Stimulated activated memory B cell treated with anti-CD40 and anti-IgM and Interleukin-4, amounts not matched to agents 10 μg/mL and 1 μg/mL and 100 μg/mL, for 72 hours (primary cell): ENCODE measurements at regions not wholly inside any gene's neighbourhood (a gene's known extent, or its start where the extent isn't known, plus 50 kb on each side); places are given as distances from the start of the nearest gene placed in this dataset.

Experiments used
- ATAC-seq: fragments of 150-1000 bp; cut with Tn5 transposase; 2 replicates; pipeline ENCODE4 v1.10.0; 2021
- H3K27ac Mint-ChIP-seq: one replicate; pipeline ENCODE4 v1.8.0; 2022; ENCODE audit warnings: mild to moderate bottlenecking, mixed read lengths
- H3K27me3 Mint-ChIP-seq: one replicate; pipeline ENCODE4 v1.8.0; 2022; ENCODE audit warnings: mixed read lengths
- H3K36me3 Mint-ChIP-seq: one replicate; pipeline ENCODE4 v1.8.0; 2022; ENCODE audit warnings: mixed read lengths
- H3K4me1 Mint-ChIP-seq: one replicate; pipeline ENCODE4 v1.8.0; 2022; ENCODE audit warnings: mixed read lengths
- H3K4me3 Mint-ChIP-seq: one replicate; pipeline ENCODE4 v1.8.0; 2022; ENCODE audit warnings: mild to moderate bottlenecking, moderate library complexity, mixed read lengths
- H3K9me3 Mint-ChIP-seq: one replicate; pipeline ENCODE4 v1.8.0; 2022; ENCODE audit warnings: mixed read lengths

DNA sequence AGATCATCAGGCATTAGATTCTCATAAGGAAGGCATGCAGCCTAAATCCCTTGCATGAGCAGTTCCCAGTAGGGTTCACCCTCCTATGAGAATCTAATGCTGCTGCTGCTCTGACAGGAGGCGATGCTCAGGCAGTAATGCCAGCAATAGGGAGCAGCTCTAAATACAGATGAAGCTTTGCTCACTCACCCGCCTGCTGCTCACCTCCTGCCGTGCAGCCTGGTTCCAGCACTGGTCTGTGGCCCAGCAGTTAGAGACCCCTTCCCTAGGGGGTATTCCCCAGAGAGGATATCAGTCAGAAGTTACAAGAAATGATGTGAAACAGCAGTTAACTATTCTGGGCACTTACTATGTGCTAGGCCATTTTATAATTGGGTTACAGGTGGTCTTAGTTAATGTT is 226.0 kb downstream of the KCNJ3 start:
- no peak overlapping the region for H3K27ac Mint-ChIP-seq
- H3K36me3 Mint-ChIP-seq, result no peaks in the 10 kb centered on the region
- no peak for ATAC-seq
- no peak overlapping the region for H3K4me3 Mint-ChIP-seq
- H3K9me3 Mint-ChIP-seq, result no peaks in the 10 kb centered on the region
- H3K27me3 Mint-ChIP-seq, result no peaks in the 10 kb centered on the region
- H3K4me1 Mint-ChIP-seq, result no peaks in the 10 kb centered on the region

DNA sequence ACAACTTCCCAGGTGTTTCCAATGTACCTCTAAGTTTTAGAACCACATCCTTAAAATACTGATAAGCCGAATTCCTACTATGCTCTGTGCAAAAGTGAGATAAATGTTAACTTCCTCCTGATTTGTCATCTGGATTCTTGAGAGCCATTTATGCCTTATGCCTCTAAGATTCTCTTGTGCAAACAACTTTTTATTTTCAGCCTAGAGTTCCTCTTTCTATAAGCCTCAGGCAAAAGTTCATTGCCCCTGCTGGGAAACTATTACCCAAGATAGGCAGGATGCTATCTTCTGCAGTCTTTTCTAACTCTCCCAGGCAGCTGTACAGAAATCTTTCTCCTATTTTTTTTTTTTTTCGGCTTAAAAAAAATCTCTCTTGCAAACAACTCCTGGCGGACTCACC is 216.1 kb downstream of the KCNJ3 start:
- Mint-ChIP-seq H3K27ac (no peak overlapping the region), H3K4me1 (no peaks in the 10 kb centered on the region), H3K27me3 (no peaks in the 10 kb centered on the region), H3K4me3 (no peak overlapping the region), H3K9me3 (no peaks in the 10 kb centered on the region), H3K36me3 (no peaks in the 10 kb centered on the region)
- no peak for ATAC-seq

DNA sequence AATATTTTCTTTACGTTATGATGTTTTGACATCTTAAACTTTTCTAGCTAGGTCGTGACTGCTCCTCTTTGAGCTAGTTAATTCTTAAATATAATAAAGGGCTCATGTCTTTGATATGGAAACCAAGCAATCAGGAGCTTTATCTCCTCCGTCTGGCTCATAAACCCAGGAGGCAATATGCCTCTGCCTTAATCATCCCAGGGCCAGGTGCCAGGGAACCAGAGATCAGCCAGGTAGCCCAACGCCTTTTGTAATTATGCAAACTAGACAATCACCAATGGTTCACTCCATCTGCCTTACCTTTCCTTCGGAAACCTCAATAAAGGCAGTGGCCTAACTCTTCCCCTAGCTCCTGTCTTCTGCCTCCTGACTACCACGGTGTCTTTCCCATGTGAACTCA is 213.7 kb downstream of the KCNJ3 start:
- Mint-ChIP-seq H3K4me3 (no peak overlapping the region), H3K27ac (no peak overlapping the region), H3K27me3 (no peaks in the 10 kb centered on the region), H3K9me3 (peaks cover 3% of the 10 kb centered on the region), H3K4me1 (no peaks in the 10 kb centered on the region), H3K36me3 (no peaks in the 10 kb centered on the region)
- ATAC-seq, result no peak

DNA sequence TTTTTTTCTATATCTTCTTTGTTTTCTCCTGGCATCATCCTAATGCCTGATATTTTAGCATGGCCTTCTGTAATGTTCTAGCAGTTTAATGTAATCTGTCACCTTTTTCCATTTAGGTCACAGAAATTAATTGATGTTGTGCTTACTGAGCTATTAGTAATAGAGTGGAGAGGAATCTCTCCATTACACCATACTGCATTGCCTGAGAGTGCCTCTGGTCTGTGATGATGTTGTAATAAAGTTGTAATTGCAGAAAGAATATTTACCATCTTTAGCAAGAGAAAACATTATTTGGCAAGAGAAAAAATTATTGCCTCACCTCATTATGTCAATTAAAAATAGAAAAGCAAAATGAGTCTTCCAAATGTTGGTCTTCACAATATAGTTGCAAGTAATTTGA is 213.2 kb downstream of the KCNJ3 start:
- Mint-ChIP-seq H3K9me3 (peaks cover 3% of the 10 kb centered on the region), H3K36me3 (no peaks in the 10 kb centered on the region), H3K4me3 (no peak overlapping the region), H3K27ac (no peak overlapping the region), H3K4me1 (no peaks in the 10 kb centered on the region), H3K27me3 (no peaks in the 10 kb centered on the region)
- ATAC-seq, result no peak

DNA sequence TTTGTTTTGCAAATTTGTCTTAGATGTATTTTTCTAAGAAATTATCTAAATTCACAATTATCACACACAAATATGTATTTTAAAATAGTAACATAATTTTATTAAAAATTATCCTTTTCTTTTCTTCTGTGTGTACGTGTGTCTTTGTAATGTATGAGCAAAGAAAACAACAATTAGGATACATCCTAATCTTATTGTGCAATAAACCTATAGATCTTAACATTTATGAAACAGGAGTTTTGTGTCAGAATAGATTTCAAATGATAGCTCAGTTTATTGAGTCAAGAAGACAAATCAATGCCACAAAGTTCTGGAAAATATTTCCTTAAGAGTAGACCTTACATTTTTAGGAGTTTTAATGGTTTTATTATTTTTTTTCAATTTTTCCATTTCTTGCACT is 212.2 kb downstream of the KCNJ3 start:
- no peaks in the 10 kb centered on the region for H3K27me3 Mint-ChIP-seq
- no peak overlapping the region for H3K4me3 Mint-ChIP-seq
- no peak for ATAC-seq
- H3K27ac Mint-ChIP-seq, result no peak overlapping the region
- no peaks in the 10 kb centered on the region for H3K4me1 Mint-ChIP-seq
- peaks cover 3% of the 10 kb centered on the region for H3K9me3 Mint-ChIP-seq
- H3K36me3 Mint-ChIP-seq, result no peaks in the 10 kb centered on the region

DNA sequence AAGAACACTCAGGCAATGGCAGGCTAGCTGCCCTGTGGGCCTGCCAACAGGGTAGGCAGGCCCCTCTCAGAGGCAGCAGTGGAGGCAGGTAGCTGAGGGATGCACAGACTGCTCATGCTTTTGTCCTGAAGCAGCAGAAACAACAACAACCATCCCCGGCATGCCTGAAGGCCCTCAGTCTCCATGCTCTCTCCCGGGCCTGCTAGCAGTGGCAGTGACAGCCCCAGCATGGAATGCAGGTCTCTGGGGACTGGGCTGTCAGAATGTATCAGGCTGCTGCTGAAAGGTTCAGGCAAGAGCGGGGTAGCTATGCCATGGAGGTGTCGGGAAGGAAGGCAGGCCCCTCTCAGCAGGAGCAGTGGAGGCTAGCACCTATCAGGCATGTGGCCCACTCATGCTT is 209.8 kb downstream of the KCNJ3 start:
- H3K9me3 Mint-ChIP-seq, result peaks cover 6% of the 10 kb centered on the region
- no peak overlapping the region for H3K27ac Mint-ChIP-seq
- H3K4me1 Mint-ChIP-seq, result no peaks in the 10 kb centered on the region
- ATAC-seq, result peak; percentile 27
- H3K27me3 Mint-ChIP-seq, result no peaks in the 10 kb centered on the region
- no peak overlapping the region for H3K4me3 Mint-ChIP-seq
- no peaks in the 10 kb centered on the region for H3K36me3 Mint-ChIP-seq
